Muscle layer of duodenum (tissue), 2 donors: ENCODE measurements at regions not wholly inside any gene's neighbourhood (a gene's known extent, or its start where the extent isn't known, plus 50 kb on each side); places are given as distances from the start of the nearest gene placed in this dataset.
"Not testable (repeated sequence)": the region's sequence is repeated elsewhere in the genome, so short reads cannot be mapped to it uniquely, and the experiment has no call there.

Source experiments
- H3K27ac ChIP-seq: one replicate; pipeline ENCODE4 v1.7.0; 2013; ENCODE audit warnings: mild to moderate bottlenecking, low read length
- H3K27me3 ChIP-seq: one replicate; pipeline ENCODE4 v1.7.0; 2013; ENCODE audit warnings: low read depth, mild to moderate bottlenecking, control low read depth, low read length
- H3K36me3 ChIP-seq, 2 donors: one replicate each; pipeline ENCODE4 v1.7.0; 2013; ENCODE audit warnings: low read length in 2 of 2, control low read depth in 1 of 2, mild to moderate bottlenecking in 1 of 2; ENCODE audit not compliant: insufficient read depth in 2 of 2, control insufficient read depth in 1 of 2
- H3K4me1 ChIP-seq, 2 donors: one replicate each; pipeline ENCODE4 v1.7.0; 2013; ENCODE audit warnings: low read length in 2 of 2, mild to moderate bottlenecking in 2 of 2, control low read depth in 1 of 2, moderate library complexity in 1 of 2; ENCODE audit not compliant: insufficient read depth in 2 of 2, control insufficient read depth in 1 of 2
- H3K4me3 ChIP-seq, 2 donors: one replicate each; pipeline ENCODE4 v1.7.0; 2013; ENCODE audit warnings: low read length in 2 of 2, low read depth in 1 of 2, mild to moderate bottlenecking in 1 of 2
- H3K9me3 ChIP-seq, 2 donors: one replicate each; pipeline ENCODE4 v1.7.0; 2013; ENCODE audit warnings: low read length in 2 of 2, control low read depth in 1 of 2, mild to moderate bottlenecking in 1 of 2; ENCODE audit not compliant: control insufficient read depth in 1 of 2
- donor health status: healthy.

DNA sequence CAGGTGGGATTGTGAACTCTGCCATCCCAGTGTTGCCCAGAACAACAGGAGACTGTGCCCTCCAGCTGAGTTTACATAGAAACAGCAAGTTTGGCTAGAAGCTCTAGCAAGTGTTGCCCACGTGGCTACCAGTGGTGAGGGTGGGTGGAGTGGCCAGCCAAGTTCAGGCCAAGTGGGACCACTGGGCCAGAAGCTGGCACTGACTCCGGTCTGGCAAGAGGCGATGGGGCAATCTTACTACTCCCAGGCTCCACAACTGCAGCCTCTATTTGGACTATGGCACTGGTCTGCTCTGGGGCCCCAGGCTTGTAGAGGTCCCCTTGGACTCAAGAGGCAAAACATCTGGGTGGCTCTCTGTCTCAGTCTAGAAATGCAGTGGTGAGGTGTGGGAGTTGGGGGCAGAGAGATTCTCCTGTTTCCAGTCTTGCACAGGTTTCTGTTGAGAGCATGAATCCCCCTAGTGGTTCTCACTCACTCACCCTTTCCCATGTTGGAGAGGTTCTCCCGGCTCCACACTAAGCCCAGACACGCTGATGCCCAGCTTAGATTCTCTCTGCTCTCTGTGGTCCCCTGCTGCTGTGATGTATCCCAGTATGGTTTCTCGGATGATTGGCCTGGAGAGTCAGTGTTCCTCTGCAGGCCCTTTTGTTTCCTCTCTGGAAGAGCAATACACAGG, 615.3 kb downstream of the PDHA2 start:
- Histone ChIP-seq H3K36me3 (no peaks in the 10 kb centered on the region), H3K4me1 (no peaks in the 10 kb centered on the region), H3K4me3 (no peak overlapping the region), H3K27ac (no peak overlapping the region), H3K27me3 (no peaks in the 10 kb centered on the region), H3K9me3 (peaks cover 0 to 13% of the 10 kb centered on the region in 2 donors)

DNA sequence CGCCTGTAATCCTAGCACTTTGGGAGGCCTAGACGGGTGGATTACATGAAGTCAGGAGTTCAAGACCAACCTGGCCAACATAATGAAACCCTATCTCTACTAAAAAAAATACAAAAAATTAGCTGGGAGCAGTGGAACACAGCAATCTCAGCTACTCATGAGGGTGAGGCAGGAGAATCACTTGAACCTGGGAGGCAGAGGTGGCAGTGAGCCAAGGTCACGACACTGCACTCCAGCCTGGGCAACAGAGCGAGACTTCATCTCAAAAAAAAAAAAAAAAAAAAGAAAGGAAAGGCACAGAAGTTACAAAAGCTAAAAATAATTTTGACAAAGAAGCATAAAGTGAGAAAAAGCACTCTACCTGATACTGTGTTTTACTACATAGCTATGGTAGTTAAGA, 618.1 kb downstream of the PDHA2 start:
- H3K9me3 ChIP-seq, H3K4me1 ChIP-seq, H3K27ac ChIP-seq, H3K27me3 ChIP-seq, H3K36me3 ChIP-seq, H3K4me3 ChIP-seq: not testable (repeated sequence)

DNA sequence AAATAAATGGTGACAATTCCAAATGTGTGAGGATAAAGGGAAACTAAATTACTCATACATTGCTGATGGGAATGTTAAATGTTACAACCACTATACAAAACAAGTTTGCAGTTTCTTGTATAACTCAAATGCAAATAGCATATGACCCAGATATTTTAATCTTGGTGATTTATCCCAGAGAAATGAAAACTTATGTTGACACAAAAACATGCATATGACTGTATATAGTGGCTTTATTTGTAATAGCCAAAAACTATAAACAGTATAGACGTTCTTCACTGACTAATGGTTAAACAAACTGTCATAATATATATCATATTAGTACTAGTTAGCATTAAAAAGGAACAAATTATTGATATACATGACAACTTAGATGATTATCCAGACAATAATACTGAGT, 619.2 kb downstream of the PDHA2 start:
- H3K9me3 ChIP-seq, result peaks cover 0 to 5% of the 10 kb centered on the region in 2 donors
- H3K4me3 ChIP-seq, result no peak overlapping the region
- no peaks in the 10 kb centered on the region for H3K4me1 ChIP-seq
- H3K36me3 ChIP-seq, result no peaks in the 10 kb centered on the region
- no peak overlapping the region for H3K27ac ChIP-seq
- H3K27me3 ChIP-seq, result no peaks in the 10 kb centered on the region

DNA sequence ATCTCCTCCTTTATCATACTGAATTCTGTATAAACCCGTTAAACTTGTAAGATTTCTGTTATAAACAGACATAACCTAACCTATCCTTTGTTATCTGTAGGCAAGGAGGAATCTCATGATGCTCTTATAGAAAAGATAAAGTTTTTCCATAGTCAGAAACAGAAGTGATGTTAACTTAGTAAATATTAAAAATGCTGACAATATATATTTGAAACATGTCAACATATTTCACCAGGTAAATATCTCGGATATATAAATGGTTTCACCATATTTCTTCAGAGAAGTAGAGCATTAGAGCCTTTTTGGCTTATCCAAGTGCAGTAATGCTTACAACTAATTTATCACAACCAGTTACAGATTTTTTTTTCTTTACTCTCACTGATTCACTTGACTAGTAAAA, 625.9 kb downstream of the PDHA2 start:
- Histone ChIP-seq H3K4me3 (no peak overlapping the region), H3K27me3 (no peaks in the 10 kb centered on the region), H3K9me3 (no peaks in the 10 kb centered on the region), H3K4me1 (no peaks in the 10 kb centered on the region), H3K36me3 (no peaks in the 10 kb centered on the region), H3K27ac (no peak overlapping the region)

DNA sequence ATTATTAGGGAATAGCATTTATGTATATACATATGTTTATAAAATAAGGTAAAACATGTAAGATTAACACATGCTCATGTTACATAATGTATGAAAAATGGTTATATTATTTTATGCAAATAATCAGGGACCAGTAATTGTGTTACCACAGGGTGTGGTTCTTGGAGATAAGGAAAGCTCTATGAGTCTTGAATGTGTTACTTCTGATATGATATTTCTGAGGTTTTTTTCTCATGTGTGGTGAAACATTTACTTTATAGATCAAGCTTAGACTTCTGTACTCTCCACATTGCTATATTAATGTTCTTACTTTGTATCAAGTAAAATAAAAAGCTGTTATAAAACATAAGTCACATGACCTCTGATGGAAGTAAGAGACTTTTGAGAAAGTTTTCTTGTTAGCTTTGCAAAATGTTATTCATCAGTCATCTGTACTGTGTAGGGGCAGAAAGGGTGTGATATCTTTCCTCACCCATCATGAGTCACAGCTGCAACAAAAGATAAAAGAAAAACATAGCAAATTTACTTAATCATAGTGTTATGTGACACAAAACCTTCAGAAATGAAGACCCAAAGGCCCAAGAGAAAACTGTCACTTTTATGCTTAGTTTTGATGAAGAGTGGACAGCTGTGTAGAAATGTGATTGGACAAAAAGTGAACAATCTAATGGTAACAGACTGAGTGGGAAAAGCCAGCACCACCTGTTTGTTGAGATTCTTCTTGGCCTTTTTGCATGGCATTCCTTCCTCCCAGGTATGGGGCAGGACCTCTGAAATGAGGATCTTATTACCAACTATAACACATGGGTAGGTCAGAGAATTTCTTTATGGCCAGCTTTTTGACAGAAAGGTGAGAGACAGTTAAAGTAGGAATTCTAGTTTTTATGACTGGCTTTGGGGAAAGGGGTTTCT, 632.3 kb downstream of the PDHA2 start:
- no peaks in the 10 kb centered on the region for H3K27me3 ChIP-seq
- peaks cover 0 to 3% of the 10 kb centered on the region in 2 donors for H3K9me3 ChIP-seq
- H3K36me3 ChIP-seq, result no peaks in the 10 kb centered on the region
- no peak overlapping the region for H3K27ac ChIP-seq
- H3K4me3 ChIP-seq, result no peak overlapping the region
- no peaks in the 10 kb centered on the region for H3K4me1 ChIP-seq

DNA sequence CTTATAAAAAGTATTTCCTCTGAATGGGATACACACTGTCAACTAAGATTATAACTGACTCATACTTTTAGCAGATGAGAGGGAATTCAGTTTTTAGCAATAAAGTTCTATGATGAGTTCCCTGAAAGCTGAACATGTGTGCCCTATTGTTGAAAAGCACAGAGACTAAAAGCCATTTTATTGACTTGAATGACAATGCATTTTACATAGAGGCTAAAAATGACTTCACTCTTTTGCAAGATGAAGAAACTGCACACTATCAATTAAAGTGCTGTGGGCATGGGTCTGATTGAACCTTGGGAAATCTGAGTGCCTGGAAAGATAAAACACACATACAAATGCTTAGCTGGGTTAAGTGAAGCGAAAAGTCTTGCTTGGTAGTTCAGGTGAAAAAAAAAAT, 633.4 kb downstream of the PDHA2 start:
- Histone ChIP-seq H3K4me3 (no peak overlapping the region), H3K36me3 (no peaks in the 10 kb centered on the region), H3K27me3 (no peaks in the 10 kb centered on the region), H3K4me1 (no peaks in the 10 kb centered on the region), H3K27ac (no peak overlapping the region), H3K9me3 (peaks cover 0 to 3% of the 10 kb centered on the region in 2 donors)

DNA sequence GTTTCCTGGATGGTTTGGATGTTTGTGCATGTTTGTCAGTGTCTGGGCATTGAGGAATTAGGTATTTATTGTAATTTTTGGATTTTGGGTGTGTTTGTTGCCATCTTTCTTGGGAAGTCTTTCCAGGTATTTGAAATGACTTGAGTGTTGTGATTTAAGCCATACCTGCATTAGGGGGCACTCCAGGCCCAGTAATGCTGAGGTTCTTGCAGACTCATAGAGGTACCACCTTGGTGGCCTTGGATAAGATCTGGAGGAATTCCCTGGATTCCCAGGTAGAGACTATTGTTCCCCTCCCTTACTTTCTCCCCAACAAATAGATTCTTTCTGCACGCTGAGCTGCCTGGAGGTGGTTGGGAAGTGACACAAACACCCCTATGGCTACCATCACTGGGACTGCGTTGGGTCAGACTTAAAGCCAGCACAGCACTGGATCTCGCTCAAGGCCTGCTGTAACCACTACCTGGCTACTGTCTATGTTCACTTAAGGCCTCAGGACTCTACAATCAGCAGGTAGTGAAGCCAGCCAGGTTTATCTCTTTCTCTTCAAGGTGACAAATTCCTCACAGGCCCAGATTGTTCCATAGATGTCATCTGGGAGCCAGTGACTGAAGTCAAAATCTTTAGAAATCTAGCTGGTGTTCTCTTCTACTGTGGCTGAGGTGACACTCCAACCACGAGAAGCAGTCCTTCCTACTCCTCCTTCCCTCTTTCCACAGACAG, 643.6 kb downstream of the PDHA2 start:
- Histone ChIP-seq H3K4me1 (no peaks in the 10 kb centered on the region), H3K4me3 (no peak overlapping the region), H3K27ac (no peak overlapping the region), H3K36me3 (no peaks in the 10 kb centered on the region), H3K27me3 (no peaks in the 10 kb centered on the region), H3K9me3 (no peaks in the 10 kb centered on the region)

DNA sequence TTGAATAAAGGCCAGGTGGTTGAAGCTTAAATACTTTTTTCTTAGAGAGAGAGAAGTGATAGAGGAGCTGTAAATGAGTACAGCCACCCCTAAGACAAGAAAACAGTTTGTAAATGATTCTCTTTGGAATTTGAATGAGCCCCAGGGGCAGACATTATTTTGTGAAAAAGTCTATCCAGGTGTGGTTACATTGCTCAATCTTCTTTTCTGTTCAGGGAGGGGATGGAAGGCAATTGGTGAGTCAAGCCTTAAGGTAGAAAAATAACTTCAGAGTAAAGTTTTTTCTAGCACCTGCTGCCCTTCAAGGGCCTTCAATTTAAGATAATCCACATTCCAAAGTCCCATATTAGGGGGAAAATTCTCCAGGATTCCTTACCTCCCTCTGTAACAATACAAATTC, 646.7 kb downstream of the PDHA2 start:
- Histone ChIP-seq H3K27ac (no peak overlapping the region), H3K36me3 (no peaks in the 10 kb centered on the region), H3K4me3 (no peak overlapping the region), H3K27me3 (no peaks in the 10 kb centered on the region), H3K4me1 (no peaks in the 10 kb centered on the region), H3K9me3 (no peaks in the 10 kb centered on the region)

DNA sequence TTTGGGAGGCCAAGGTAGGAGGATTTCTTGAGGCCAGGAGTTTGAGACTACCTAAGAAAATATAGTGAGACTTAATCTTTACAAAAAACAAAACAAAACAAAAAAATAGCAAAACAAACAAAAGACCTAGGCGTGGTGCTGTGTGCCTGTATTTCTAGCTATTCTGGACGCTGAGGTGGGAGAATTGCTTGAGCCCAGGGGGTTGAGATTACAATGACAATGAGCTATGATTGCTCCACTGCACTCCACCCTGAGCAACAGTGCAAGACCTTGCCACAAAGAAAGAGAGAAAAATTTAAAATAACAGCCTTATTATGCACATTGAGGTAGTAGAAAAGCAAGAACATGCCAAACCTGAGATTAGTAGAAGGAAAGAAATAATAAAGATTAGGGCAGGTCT, 657.7 kb downstream of the PDHA2 start:
- H3K4me3 ChIP-seq, result no peak overlapping the region
- peaks cover 0 to 15% of the 10 kb centered on the region in 2 donors for H3K9me3 ChIP-seq
- no peaks in the 10 kb centered on the region for H3K4me1 ChIP-seq
- no peak overlapping the region for H3K27ac ChIP-seq
- H3K27me3 ChIP-seq, result no peaks in the 10 kb centered on the region
- H3K36me3 ChIP-seq, result no peaks in the 10 kb centered on the region

DNA sequence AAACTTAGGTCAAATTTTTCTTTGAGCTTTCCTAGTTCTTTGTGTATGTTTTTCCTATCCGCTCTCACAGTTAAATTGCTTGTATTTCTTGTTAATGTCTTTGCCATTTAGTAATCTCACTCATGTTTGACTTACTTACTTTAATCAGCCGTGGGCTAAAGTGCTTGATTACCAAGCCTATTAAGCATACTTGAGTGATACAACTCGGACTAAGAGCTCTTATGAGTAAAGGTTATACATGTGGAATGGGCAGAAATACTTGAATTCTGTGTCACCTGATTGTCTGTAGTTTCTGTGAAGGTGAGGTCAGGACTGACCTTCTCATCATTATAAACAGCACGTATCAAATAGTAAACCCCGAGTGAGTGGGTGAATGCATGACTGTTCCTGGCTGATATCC, 664.5 kb downstream of the PDHA2 start:
- Histone ChIP-seq H3K4me3 (no peak overlapping the region), H3K27me3 (no peaks in the 10 kb centered on the region), H3K27ac (no peak overlapping the region), H3K9me3 (peaks cover 0 to 4% of the 10 kb centered on the region in 2 donors), H3K4me1 (no peaks in the 10 kb centered on the region), H3K36me3 (no peaks in the 10 kb centered on the region)

DNA sequence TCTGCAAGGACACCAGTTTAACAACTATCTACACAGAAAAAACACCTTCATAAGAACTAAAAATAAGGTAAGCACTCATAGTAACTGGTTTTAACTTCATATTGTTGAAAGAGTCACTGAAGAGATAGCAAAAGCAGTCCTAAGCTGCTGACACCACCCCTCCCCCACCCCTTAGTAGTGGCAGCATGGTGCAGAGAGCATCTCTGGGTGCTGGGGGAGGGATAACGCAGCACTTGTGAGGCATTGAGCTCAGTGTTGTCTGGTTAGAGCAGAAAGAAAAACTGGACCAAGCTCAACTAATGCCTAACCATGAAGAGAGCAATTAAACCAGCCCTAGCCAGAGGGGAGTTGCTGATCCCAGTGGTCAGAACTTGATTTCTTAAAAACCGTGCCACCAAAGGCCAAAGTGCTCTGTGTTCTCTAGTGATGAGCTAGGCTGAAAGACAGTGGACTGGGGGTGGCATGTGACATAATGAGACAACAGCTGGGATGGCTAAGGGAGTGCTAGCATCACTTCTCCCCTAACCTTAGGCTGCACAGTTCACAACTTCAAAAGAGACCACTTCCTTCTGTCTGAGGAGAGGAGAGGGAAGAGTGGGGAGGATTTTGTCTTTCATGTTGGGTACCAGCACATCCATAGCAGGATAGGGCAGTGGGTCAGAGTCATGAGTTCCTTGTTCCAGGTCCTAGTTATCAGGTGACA, 669.3 kb downstream of the PDHA2 start:
- Histone ChIP-seq H3K27ac (no peak overlapping the region), H3K27me3 (no peaks in the 10 kb centered on the region), H3K4me1 (no peaks in the 10 kb centered on the region), H3K36me3 (no peaks in the 10 kb centered on the region), H3K9me3 (peaks cover 0 to 4% of the 10 kb centered on the region in 2 donors), H3K4me3 (no peak overlapping the region)
